SK-N-SH treated with all-trans-retinoic acid at 6 μM for 48 hours (cell line): ENCODE measurements at regions not wholly inside any gene's neighbourhood (a gene's known extent, or its start where the extent isn't known, plus 50 kb on each side); places are given as distances from the start of the nearest gene placed in this dataset.

ENCODE experiments used
- ARNTL ChIP-seq: fragments of 450-650 bp; formaldehyde crosslinking; IDR thresholded peaks from 2 replicates; pipeline ENCODE4 v1.5.0; 2020; ENCODE audit warnings: low read depth, mild to moderate bottlenecking, moderate library complexity, borderline replicate concordance
- BACH2 ChIP-seq: fragments of 250-450 bp; sonication (Bioruptor Pico); IDR thresholded peaks from 2 replicates; pipeline ENCODE4 v1.9.0; 2021; ENCODE audit warnings: mild to moderate bottlenecking, borderline replicate concordance
- ISL1 ChIP-seq: fragments of 250-450 bp; sonication (Bioruptor Pico); IDR thresholded peaks from 2 replicates; pipeline ENCODE4 v2.1.2; 2022; ENCODE audit warnings: mild to moderate bottlenecking, moderate library complexity
- OSR1 ChIP-seq: fragments of 250-450 bp; sonication (Bioruptor Pico); IDR thresholded peaks from 2 replicates; pipeline ENCODE4 v1.8.0; 2022; ENCODE audit warnings: moderate library complexity, mild to moderate bottlenecking, inconsistent platforms
- PPARA ChIP-seq: fragments of 250-450 bp; sonication (Bioruptor Pico); IDR thresholded peaks from 2 replicates; pipeline ENCODE4 v1.5.0; 2020; ENCODE audit warnings: mild to moderate bottlenecking, borderline replicate concordance
- SNAI2 ChIP-seq: fragments of 250-450 bp; sonication (Bioruptor Pico); IDR thresholded peaks from 2 replicates; pipeline ENCODE4 v1.5.0; 2020; ENCODE audit warnings: mild to moderate bottlenecking, moderate library complexity
- TCF4 ChIP-seq: fragments of 250-450 bp; sonication (Bioruptor Pico); IDR thresholded peaks from 2 replicates; pipeline ENCODE4 v1.8.0; 2021; ENCODE audit warnings: mild to moderate bottlenecking, moderate library complexity, borderline replicate concordance
- TOX ChIP-seq: fragments of 250-450 bp; sonication (Bioruptor Pico); IDR thresholded peaks from 2 replicates; pipeline ENCODE4 v1.8.0; 2021; ENCODE audit warnings: mild to moderate bottlenecking, moderate library complexity, borderline replicate concordance
- ZFP3 ChIP-seq: fragments of 250-450 bp; sonication (Bioruptor Pico); IDR thresholded peaks from 2 replicates; pipeline ENCODE4 v1.5.0; 2020; ENCODE audit warnings: mild to moderate bottlenecking, moderate library complexity
- ZFP30 ChIP-seq: fragments of 450-650 bp; formaldehyde crosslinking; IDR thresholded peaks from 2 replicates; pipeline ENCODE4 v1.5.0; 2022; ENCODE audit warnings: mild to moderate bottlenecking, moderate library complexity
- ZNF565 ChIP-seq: fragments of 450-650 bp; formaldehyde crosslinking; conservative IDR thresholded peaks from 2 replicates; pipeline ENCODE4 v1.5.0; 2020; ENCODE audit warnings: low read depth, mild to moderate bottlenecking, moderate library complexity
- ZNF8 ChIP-seq: fragments of 450-650 bp; formaldehyde crosslinking; IDR thresholded peaks from 2 replicates; pipeline ENCODE4 v1.5.0; 2020; ENCODE audit warnings: mild to moderate bottlenecking, moderate library complexity
- TF ChIP-seq, protein P1 (sequence below): fragments of 250-450 bp; sonication (Bioruptor Pico); IDR thresholded peaks from 2 replicates; pipeline ENCODE4 v1.5.1; 2021; ENCODE audit warnings: mild to moderate bottlenecking, moderate library complexity
- TF ChIP-seq, protein P2 (sequence below): fragments of 250-450 bp; sonication (Bioruptor Pico); IDR thresholded peaks from 2 replicates; pipeline ENCODE4 v1.5.0; 2020; ENCODE audit warnings: mild to moderate bottlenecking, moderate library complexity

DNA sequence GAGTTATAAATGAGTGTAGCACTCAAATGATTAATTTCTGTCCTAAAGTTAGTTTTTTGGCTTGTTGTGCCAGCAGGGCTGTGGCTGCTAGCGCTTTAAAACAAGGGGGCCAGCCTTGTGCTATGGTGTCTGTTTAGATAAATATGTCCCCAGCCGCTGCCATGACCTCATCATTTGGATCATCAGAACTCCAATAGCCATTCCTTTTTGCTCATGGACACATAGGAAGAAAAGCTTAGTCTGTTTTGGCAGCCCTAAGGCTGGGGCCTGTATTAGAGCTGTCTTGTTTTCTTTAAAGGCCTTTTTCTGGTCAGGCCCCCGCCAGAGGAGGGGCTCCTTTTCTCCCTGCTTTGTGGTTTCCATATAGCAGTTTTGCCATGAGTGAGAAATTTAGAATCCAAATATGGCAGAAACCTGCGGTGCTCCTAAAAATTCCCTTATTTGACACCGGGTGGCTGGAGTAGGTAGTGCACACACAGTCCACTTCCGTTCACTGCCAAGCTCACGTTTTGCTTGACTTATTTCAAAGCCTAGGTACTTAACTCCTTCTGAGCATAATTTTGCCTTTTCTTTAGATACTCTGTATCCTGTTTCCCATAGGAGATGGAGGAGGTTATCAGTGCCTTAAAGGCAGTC lies 60.4 kb upstream of the SLC35G4 start:
- TF ChIP-seq PPARA (CRISPR knock-in tag) (no peak), ZFP30 (no peak), OSR1 (CRISPR knock-in tag) (no peak), ARNTL (no peak), TCF4 (CRISPR knock-in tag) (no peak), ZFP3 (CRISPR knock-in tag) (no peak), ZNF8 (CRISPR knock-in tag) (no peak), SNAI2 (no peak), ISL1 (CRISPR knock-in tag) (no peak), BACH2 (CRISPR knock-in tag) (no peak), TOX (no peak), ZNF565 (CRISPR knock-in tag) (no peak)
- TF ChIP-seq, protein P1, sequence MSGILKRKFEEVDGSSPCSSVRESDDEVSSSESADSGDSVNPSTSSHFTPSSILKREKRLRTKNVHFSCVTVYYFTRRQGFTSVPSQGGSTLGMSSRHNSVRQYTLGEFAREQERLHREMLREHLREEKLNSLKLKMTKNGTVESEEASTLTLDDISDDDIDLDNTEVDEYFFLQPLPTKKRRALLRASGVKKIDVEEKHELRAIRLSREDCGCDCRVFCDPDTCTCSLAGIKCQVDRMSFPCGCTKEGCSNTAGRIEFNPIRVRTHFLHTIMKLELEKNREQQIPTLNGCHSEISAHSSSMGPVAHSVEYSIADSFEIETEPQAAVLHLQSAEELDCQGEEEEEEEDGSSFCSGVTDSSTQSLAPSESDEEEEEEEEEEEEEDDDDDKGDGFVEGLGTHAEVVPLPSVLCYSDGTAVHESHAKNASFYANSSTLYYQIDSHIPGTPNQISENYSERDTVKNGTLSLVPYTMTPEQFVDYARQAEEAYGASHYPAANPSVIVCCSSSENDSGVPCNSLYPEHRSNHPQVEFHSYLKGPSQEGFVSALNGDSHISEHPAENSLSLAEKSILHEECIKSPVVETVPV (CRISPR knock-in tag): no peak
- TF ChIP-seq, protein P2, sequence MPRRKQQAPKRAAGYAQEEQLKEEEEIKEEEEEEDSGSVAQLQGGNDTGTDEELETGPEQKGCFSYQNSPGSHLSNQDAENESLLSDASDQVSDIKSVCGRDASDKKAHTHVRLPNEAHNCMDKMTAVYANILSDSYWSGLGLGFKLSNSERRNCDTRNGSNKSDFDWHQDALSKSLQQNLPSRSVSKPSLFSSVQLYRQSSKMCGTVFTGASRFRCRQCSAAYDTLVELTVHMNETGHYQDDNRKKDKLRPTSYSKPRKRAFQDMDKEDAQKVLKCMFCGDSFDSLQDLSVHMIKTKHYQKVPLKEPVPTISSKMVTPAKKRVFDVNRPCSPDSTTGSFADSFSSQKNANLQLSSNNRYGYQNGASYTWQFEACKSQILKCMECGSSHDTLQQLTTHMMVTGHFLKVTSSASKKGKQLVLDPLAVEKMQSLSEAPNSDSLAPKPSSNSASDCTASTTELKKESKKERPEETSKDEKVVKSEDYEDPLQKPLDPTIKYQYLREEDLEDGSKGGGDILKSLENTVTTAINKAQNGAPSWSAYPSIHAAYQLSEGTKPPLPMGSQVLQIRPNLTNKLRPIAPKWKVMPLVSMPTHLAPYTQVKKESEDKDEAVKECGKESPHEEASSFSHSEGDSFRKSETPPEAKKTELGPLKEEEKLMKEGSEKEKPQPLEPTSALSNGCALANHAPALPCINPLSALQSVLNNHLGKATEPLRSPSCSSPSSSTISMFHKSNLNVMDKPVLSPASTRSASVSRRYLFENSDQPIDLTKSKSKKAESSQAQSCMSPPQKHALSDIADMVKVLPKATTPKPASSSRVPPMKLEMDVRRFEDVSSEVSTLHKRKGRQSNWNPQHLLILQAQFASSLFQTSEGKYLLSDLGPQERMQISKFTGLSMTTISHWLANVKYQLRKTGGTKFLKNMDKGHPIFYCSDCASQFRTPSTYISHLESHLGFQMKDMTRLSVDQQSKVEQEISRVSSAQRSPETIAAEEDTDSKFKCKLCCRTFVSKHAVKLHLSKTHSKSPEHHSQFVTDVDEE (CRISPR knock-in tag): no peak
